ENCODE measurements at regions not wholly inside any gene's neighbourhood (a gene's known extent, or its start where the extent isn't known, plus 50 kb on each side); places are given as distances from the start of the nearest gene placed in this dataset.

DNA sequence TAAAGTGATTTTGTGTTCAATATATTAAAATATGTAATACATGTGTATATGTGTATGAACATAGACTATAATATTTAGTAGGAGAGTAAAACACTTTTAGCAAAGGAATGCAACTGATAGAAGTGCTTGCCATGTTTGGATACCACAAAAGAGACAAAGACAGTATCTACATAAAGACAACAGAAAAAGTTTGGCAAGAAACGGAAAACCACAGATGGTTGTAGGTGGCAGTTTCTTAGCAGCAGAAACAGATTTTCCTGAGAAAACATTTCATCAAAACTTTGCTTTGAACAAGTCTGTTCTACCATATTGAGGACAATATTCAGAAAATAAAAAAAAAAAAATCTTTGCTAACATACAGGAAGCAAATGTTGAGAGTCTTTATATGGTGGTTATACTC lies 1560.4 kb upstream of the GBE1 start:
- WGBS (ENCODE audit: extremely low coverage, insufficient read length, low lambda C conversion rate), result no CpG with 5 or more reads among the region's 1 CpG
- no peak overlapping the region for H3K56ac ChIP-seq (ENCODE audit: insufficient read length, low read depth, low read length)
- TF ChIP-seq CTCF (conservative IDR thresholded peaks at IDR 0.05), result no peak

More for the DNA sequence above, 1560.4 kb upstream of the GBE1 start:
- H3K14ac ChIP-seq (ENCODE audit: insufficient read depth, low read length), result no peak overlapping the region
- H3K4me1 Mint-ChIP-seq, result peaks cover 20 to 21% of the 10 kb centered on the region in 2 experiments
- H2BK5ac ChIP-seq (ENCODE audit: insufficient read length, low read length), result no peak overlapping the region
- no peak overlapping the region for H2AK5ac ChIP-seq (ENCODE audit: insufficient read length, low read length)
- no peak overlapping the region for H2BK120ac ChIP-seq (ENCODE audit: low read depth, low read length, poor library complexity, severe bottlenecking)
- no peak for DNase-seq
- no peaks in the 10 kb centered on the region for H4K20me1 ChIP-seq (ENCODE audit: control insufficient read depth, insufficient read depth, insufficient read length)
- no peak overlapping the region for H3T11ph ChIP-seq (ENCODE audit: low read length)
- H3K36me3 Mint-ChIP-seq (ENCODE audit: insufficient read depth in 1 of 3, low read depth in 3 of 3), result no peaks in the 10 kb centered on the region
- H4K8ac ChIP-seq (replicated peaks; ENCODE audit: insufficient read length, low read depth, low read length), result no peak overlapping the region
- H3K23me2 ChIP-seq (ENCODE audit: insufficient read length, low read depth, low read length, poor library complexity, severe bottlenecking), result no peaks in the 10 kb centered on the region
- H4K91ac ChIP-seq (ENCODE audit: insufficient read length, low read depth, low read length), result no peak overlapping the region
- H3K4me2 ChIP-seq (ENCODE audit: insufficient read depth, insufficient read length, low read length), result no peak overlapping the region
- no peak overlapping the region for H3K27ac ChIP-seq (ENCODE audit: insufficient read length, low read depth, low read length)
- no peak overlapping the region for H3K23ac ChIP-seq (ENCODE audit: insufficient read length, low read depth, low read length)
- no peak overlapping the region for H2AFZ ChIP-seq (ENCODE audit: low read length)
- H2BK12ac ChIP-seq (ENCODE audit: insufficient read length, low read depth, low read length), result no peak overlapping the region
- no peak overlapping the region for H2BK20ac ChIP-seq (ENCODE audit: low read depth, low read length, poor library complexity, severe bottlenecking)
- H2BK15ac ChIP-seq (ENCODE audit: low read depth, low read length), result no peak overlapping the region
- no peak overlapping the region for H3K4ac ChIP-seq (ENCODE audit: low read depth, low read length)
- H4K5ac ChIP-seq (ENCODE audit: insufficient read length, low read depth, low read length), result no peak overlapping the region
- H3K27me3 Mint-ChIP-seq (ENCODE audit: low read depth), result no peaks in the 10 kb centered on the region
- H3K27me3 ChIP-seq (ENCODE audit: insufficient read depth, low read length), result no peaks in the 10 kb centered on the region
- H3K9me3 ChIP-seq (ENCODE audit: control insufficient read depth, low read depth, low read length), result no peaks in the 10 kb centered on the region
- no peak overlapping the region for H3K27ac Mint-ChIP-seq
- H3K4me3 Mint-ChIP-seq, result no peak overlapping the region
- no peaks in the 10 kb centered on the region; a peak in 1 of 5 replicates for H3K9me3 Mint-ChIP-seq
- no peaks in the 10 kb centered on the region for H3K79me1 ChIP-seq (ENCODE audit: insufficient read depth, low read depth, low read length, poor library complexity, severe bottlenecking)
- no peak overlapping the region for H3K18ac ChIP-seq (ENCODE audit: insufficient read length, low read depth, low read length)
- H3K4me1 ChIP-seq (ENCODE audit: insufficient read depth, low read length), result no peaks in the 10 kb centered on the region
- no peaks in the 10 kb centered on the region for H3K79me2 ChIP-seq (ENCODE audit: insufficient read depth, low read length)
- H3K9ac ChIP-seq (ENCODE audit: extremely low read depth, insufficient read length, low read length), result no peak overlapping the region
